NAMALWA (cell line): ENCODE measurements at regions not wholly inside any gene's neighbourhood (a gene's known extent, or its start where the extent isn't known, plus 50 kb on each side); places are given as distances from the start of the nearest gene placed in this dataset.
A peak's percentile ranks its signal among the peaks of the same experiment; 100 is the strongest.
"Not testable (repeated sequence)": the region's sequence is repeated elsewhere in the genome, so short reads cannot be mapped to it uniquely, and the experiment has no call there.

ENCODE experiments used
- DNase-seq: peaks from one replicate; pipeline ENCODE4 v3.0.0-alpha.2; 2015; ENCODE audit warnings: low spot score

- no peak for DNase-seq
Observed at GRCh38 chr2:220701115-220701514, 871.0 kb downstream of the EPHA4 start.

- DNase-seq = no peak
Observed at GRCh38 chr2:220703279-220703678, 868.8 kb downstream of the EPHA4 start.

GRCh38 chr2:220704081-220704480 lies 868.0 kb downstream of the EPHA4 start:
- no peak for DNase-seq

GRCh38 chr2:220704810-220705209 lies 867.3 kb downstream of the EPHA4 start:
- DNase-seq = no peak

- DNase-seq = no peak
Observed at GRCh38 chr2:220705678-220706077, 866.4 kb downstream of the EPHA4 start.

- no peak for DNase-seq
Observed at GRCh38 chr2:220707261-220707660, 864.8 kb downstream of the EPHA4 start.

- DNase-seq = no peak
Observed at GRCh38 chr2:220708366-220708765, 863.7 kb downstream of the EPHA4 start.

- no peak for DNase-seq
Observed at GRCh38 chr2:220717283-220717682, 854.8 kb downstream of the EPHA4 start.

GRCh38 chr2:220736778-220737177 lies 835.3 kb downstream of the EPHA4 start:
- DNase-seq = peak; percentile 55

GRCh38 chr2:220743203-220743602 lies 828.9 kb downstream of the EPHA4 start:
- no peak for DNase-seq

GRCh38 chr2:220744861-220745260 lies 827.2 kb downstream of the EPHA4 start:
- no peak for DNase-seq

GRCh38 chr2:220745682-220746081 lies 826.4 kb downstream of the EPHA4 start:
- DNase-seq = no peak

GRCh38 chr2:220747736-220748135 lies 824.4 kb downstream of the EPHA4 start:
- DNase-seq = no peak

GRCh38 chr2:220748875-220749479 lies 823.1 kb downstream of the EPHA4 start:
- no peak for DNase-seq

- no peak for DNase-seq
Observed at GRCh38 chr2:220753486-220753885, 818.6 kb downstream of the EPHA4 start.

GRCh38 chr2:220756653-220757052 lies 815.5 kb downstream of the EPHA4 start:
- DNase-seq = no peak

GRCh38 chr2:220758376-220758775 lies 813.7 kb downstream of the EPHA4 start:
- DNase-seq = not testable (repeated sequence)

GRCh38 chr2:220764171-220764570 lies 807.9 kb downstream of the EPHA4 start:
- no peak for DNase-seq

- DNase-seq = no peak
Observed at GRCh38 chr2:220767591-220768255, 804.4 kb downstream of the EPHA4 start.

GRCh38 chr2:220775856-220776488 lies 796.1 kb downstream of the EPHA4 start:
- DNase-seq = no peak

GRCh38 chr2:220779076-220779475 lies 793.0 kb downstream of the EPHA4 start:
- not testable (repeated sequence) for DNase-seq

GRCh38 chr2:220779511-220779910 lies 792.6 kb downstream of the EPHA4 start:
- DNase-seq = no peak

- no peak for DNase-seq
Observed at GRCh38 chr2:220779931-220780330, 792.2 kb downstream of the EPHA4 start.
